ENCODE measurements at regions not wholly inside any gene's neighbourhood (a gene's known extent, or its start where the extent isn't known, plus 50 kb on each side); places are given as distances from the start of the nearest gene placed in this dataset.

- Mint-ChIP-seq H3K27me3 (ENCODE audit: unreplicated experiment) (no peaks in the 10 kb centered on the region), H3K27ac (ENCODE audit: unreplicated experiment) (no peak overlapping the region), H3K4me1 (ENCODE audit: low read depth, unreplicated experiment) (no peaks in the 10 kb centered on the region), H3K36me3 (ENCODE audit: insufficient read depth, unreplicated experiment) (no peaks in the 10 kb centered on the region), H3K9me3 (ENCODE audit: low read depth, unreplicated experiment) (peaks cover 9% of the 10 kb centered on the region), H3K4me3 (ENCODE audit: low read depth, unreplicated experiment) (no peak overlapping the region)
- intact Hi-C loops (cut with micrococcal nuclease; ENCODE audit: unreplicated experiment), result no loop called here
- no peak for DNase-seq
- CTCF ChIA-PET, result no interaction called here
- TF ChIP-seq CTCF (IDR thresholded peaks at IDR 0.05; ENCODE audit: unreplicated experiment), result no peak
- BruUV-seq (replicated peaks), result no TSS peak
Observed at GRCh38 chr19:28164214-28164613, 1048.7 kb downstream of the UQCRFS1 start.

GRCh38 chr19:28159065-28159464, 1053.9 kb downstream of the UQCRFS1 start:
- intact Hi-C loops (cut with micrococcal nuclease; ENCODE audit: unreplicated experiment), result no loop called here
- Mint-ChIP-seq H3K4me3 (ENCODE audit: low read depth, unreplicated experiment) (no peak overlapping the region), H3K36me3 (ENCODE audit: insufficient read depth, unreplicated experiment) (no peaks in the 10 kb centered on the region), H3K9me3 (ENCODE audit: low read depth, unreplicated experiment) (peaks cover 9% of the 10 kb centered on the region), H3K27me3 (ENCODE audit: unreplicated experiment) (no peaks in the 10 kb centered on the region), H3K4me1 (ENCODE audit: low read depth, unreplicated experiment) (no peaks in the 10 kb centered on the region), H3K27ac (ENCODE audit: unreplicated experiment) (no peak overlapping the region)
- no TSS peak for BruUV-seq (replicated peaks)
- CTCF ChIA-PET, result no interaction called here
- DNase-seq, result no peak
- TF ChIP-seq CTCF (IDR thresholded peaks at IDR 0.05; ENCODE audit: unreplicated experiment), result no peak

GRCh38 chr19:28155265-28155664, 1057.7 kb downstream of the UQCRFS1 start:
- no peak for TF ChIP-seq CTCF (IDR thresholded peaks at IDR 0.05; ENCODE audit: unreplicated experiment)
- DNase-seq, result no peak
- Mint-ChIP-seq H3K27me3 (ENCODE audit: unreplicated experiment) (no peaks in the 10 kb centered on the region), H3K9me3 (ENCODE audit: low read depth, unreplicated experiment) (no peaks in the 10 kb centered on the region), H3K4me1 (ENCODE audit: low read depth, unreplicated experiment) (no peaks in the 10 kb centered on the region), H3K36me3 (ENCODE audit: insufficient read depth, unreplicated experiment) (no peaks in the 10 kb centered on the region), H3K27ac (ENCODE audit: unreplicated experiment) (no peak overlapping the region), H3K4me3 (ENCODE audit: low read depth, unreplicated experiment) (no peak overlapping the region)
- intact Hi-C loops (cut with micrococcal nuclease; ENCODE audit: unreplicated experiment), result no loop called here
- CTCF ChIA-PET, result no interaction called here
- no TSS peak for BruUV-seq (replicated peaks)

- CTCF ChIA-PET, result no interaction called here
- H3K4me3 Mint-ChIP-seq (ENCODE audit: low read depth, unreplicated experiment), result no peak overlapping the region
- no TSS peak for BruUV-seq (replicated peaks)
- no peaks in the 10 kb centered on the region for H3K4me1 Mint-ChIP-seq (ENCODE audit: low read depth, unreplicated experiment)
- no peak for TF ChIP-seq CTCF (IDR thresholded peaks at IDR 0.05; ENCODE audit: unreplicated experiment)
- H3K27ac Mint-ChIP-seq (ENCODE audit: unreplicated experiment), result no peak overlapping the region
- DNase-seq, result no peak
- H3K27me3 Mint-ChIP-seq (ENCODE audit: unreplicated experiment), result no peaks in the 10 kb centered on the region
- no peaks in the 10 kb centered on the region for H3K9me3 Mint-ChIP-seq (ENCODE audit: low read depth, unreplicated experiment)
- intact Hi-C loops (cut with micrococcal nuclease; ENCODE audit: unreplicated experiment), result no loop called here
- no peaks in the 10 kb centered on the region for H3K36me3 Mint-ChIP-seq (ENCODE audit: insufficient read depth, unreplicated experiment)
Observed at GRCh38 chr19:28154077-28154476, 1058.9 kb downstream of the UQCRFS1 start.

- CTCF ChIA-PET, result no interaction called here
- Mint-ChIP-seq H3K36me3 (ENCODE audit: insufficient read depth, unreplicated experiment) (no peaks in the 10 kb centered on the region), H3K27me3 (ENCODE audit: unreplicated experiment) (no peaks in the 10 kb centered on the region), H3K27ac (ENCODE audit: unreplicated experiment) (no peak overlapping the region), H3K4me1 (ENCODE audit: low read depth, unreplicated experiment) (no peaks in the 10 kb centered on the region), H3K9me3 (ENCODE audit: low read depth, unreplicated experiment) (peaks cover 5% of the 10 kb centered on the region), H3K4me3 (ENCODE audit: low read depth, unreplicated experiment) (no peak overlapping the region)
- no TSS peak for BruUV-seq (replicated peaks)
- DNase-seq, result no peak
- no peak for TF ChIP-seq CTCF (IDR thresholded peaks at IDR 0.05; ENCODE audit: unreplicated experiment)
- intact Hi-C loops (cut with micrococcal nuclease; ENCODE audit: unreplicated experiment), result no loop called here
Observed at GRCh38 chr19:28153123-28153522, 1059.8 kb downstream of the UQCRFS1 start.

All from Calu3 (cell line).